Kidney epithelial cell (primary cell): ENCODE measurements at regions not wholly inside any gene's neighbourhood (a gene's known extent, or its start where the extent isn't known, plus 50 kb on each side); places are given as distances from the start of the nearest gene placed in this dataset.

Experiments used
- DNase-seq: peaks from one replicate; pipeline ENCODE4 v3.0.0-alpha.2; 2010; ENCODE audit warnings: low read depth
- H3K27me3 ChIP-seq: 2 replicates; pipeline ENCODE4 v1.6.0; 2011; ENCODE audit warnings: low read length; ENCODE audit not compliant: control insufficient read depth, insufficient read depth
- H3K36me3 ChIP-seq: 2 replicates; pipeline ENCODE4 v1.5.1; 2011; ENCODE audit warnings: low read length; ENCODE audit not compliant: control insufficient read depth, insufficient read depth
- H3K4me3 ChIP-seq: 2 replicates; pipeline ENCODE4 v1.5.1; 2011; ENCODE audit warnings: low read depth, mild to moderate bottlenecking, control low read depth, low read length
- CTCF ChIP-seq: IDR thresholded peaks from 2 replicates; pipeline ENCODE4 v1.5.1; 2011; ENCODE audit warnings: mild to moderate bottlenecking, moderate library complexity, low read length, control low read depth, inconsistent platforms; ENCODE audit not compliant: insufficient read depth, poor library complexity, severe bottlenecking

GRCh38 chr18:76153691-76154090 is 341.4 kb downstream of the ZNF516 start:
- no peak for TF ChIP-seq CTCF
- Histone ChIP-seq H3K4me3 (no peak overlapping the region), H3K27me3 (no peaks in the 10 kb centered on the region), H3K36me3 (no peaks in the 10 kb centered on the region)
- no peak for DNase-seq

GRCh38 chr18:76149734-76150133 is 345.3 kb downstream of the ZNF516 start:
- DNase-seq, result no peak
- no peak overlapping the region for H3K4me3 ChIP-seq
- no peaks in the 10 kb centered on the region for H3K36me3 ChIP-seq
- H3K27me3 ChIP-seq, result no peaks in the 10 kb centered on the region
- no peak for TF ChIP-seq CTCF

GRCh38 chr18:76149284-76149683 is 345.8 kb downstream of the ZNF516 start:
- no peak for TF ChIP-seq CTCF
- Histone ChIP-seq H3K36me3 (no peaks in the 10 kb centered on the region), H3K4me3 (no peak overlapping the region), H3K27me3 (no peaks in the 10 kb centered on the region)
- DNase-seq, result no peak

- Histone ChIP-seq H3K27me3 (no peaks in the 10 kb centered on the region), H3K36me3 (no peaks in the 10 kb centered on the region), H3K4me3 (no peak overlapping the region)
- DNase-seq, result no peak
- no peak for TF ChIP-seq CTCF
These were observed 349.3 kb downstream of the ZNF516 start for GRCh38 chr18:76145521-76146376.

GRCh38 chr18:76144844-76145243 is 350.2 kb downstream of the ZNF516 start:
- H3K4me3 ChIP-seq, result no peak overlapping the region
- DNase-seq, result no peak
- H3K36me3 ChIP-seq, result no peaks in the 10 kb centered on the region
- H3K27me3 ChIP-seq, result no peaks in the 10 kb centered on the region
- TF ChIP-seq CTCF, result no peak

GRCh38 chr18:76142611-76143010 is 352.4 kb downstream of the ZNF516 start:
- H3K4me3 ChIP-seq, result no peak overlapping the region
- DNase-seq, result no peak
- no peaks in the 10 kb centered on the region for H3K27me3 ChIP-seq
- no peaks in the 10 kb centered on the region for H3K36me3 ChIP-seq
- no peak for TF ChIP-seq CTCF
